HG02852 (cell line): ENCODE measurements at regions not wholly inside any gene's neighbourhood (a gene's known extent, or its start where the extent isn't known, plus 50 kb on each side); places are given as distances from the start of the nearest gene placed in this dataset.
"Not testable (repeated sequence)": the region's sequence is repeated elsewhere in the genome, so short reads cannot be mapped to it uniquely, and the experiment has no call there.

Experiments
- ATAC-seq: cut with Tn5 transposase; IDR thresholded peaks from one replicate; pipeline ENCODE4 v1.9.1; 2021; ENCODE audit warnings: mild to moderate bottlenecking, moderate library complexity; ENCODE audit not compliant: unreplicated experiment

DNA sequence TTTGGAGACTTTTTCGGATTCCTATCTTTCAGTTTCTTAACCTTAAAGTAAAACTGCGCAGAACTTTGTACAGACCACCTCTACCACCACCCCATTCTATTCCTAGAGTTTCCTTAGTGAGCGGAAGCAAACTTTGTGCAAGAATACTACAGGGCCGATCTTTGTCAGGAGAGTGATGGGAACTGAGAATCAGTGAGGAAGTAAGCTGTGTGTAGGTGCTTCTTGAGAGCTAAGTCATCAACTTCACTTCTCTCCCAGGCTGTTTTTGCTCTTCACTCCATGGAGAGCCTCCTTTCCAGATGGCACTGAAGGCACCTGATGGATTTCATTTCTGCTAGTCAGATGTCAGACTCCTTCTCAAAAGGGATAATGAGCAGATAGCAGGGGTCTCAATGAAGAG lies 127.3 kb downstream of the SPATA31D1 start:
- ATAC-seq = no peak

DNA sequence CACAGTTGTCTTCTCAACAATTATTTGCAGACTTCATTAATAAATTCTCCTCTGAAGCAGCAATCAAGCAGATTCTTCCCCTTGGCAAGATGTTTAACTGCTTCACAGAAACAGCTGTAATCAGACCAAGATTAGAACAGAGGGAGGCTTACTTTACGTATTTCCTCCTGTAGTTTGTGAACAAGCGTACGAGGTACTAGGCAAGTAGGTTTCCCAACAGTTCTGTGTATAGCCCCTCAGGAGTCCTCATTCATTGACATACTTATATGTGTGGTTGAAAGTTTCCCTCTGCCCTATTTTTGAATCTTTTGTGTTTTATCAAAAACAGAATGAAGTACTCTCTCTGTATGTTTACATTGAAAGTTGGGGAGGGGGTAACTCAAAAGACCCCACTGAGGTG lies 128.0 kb downstream of the SPATA31D1 start:
- no peak for ATAC-seq

DNA sequence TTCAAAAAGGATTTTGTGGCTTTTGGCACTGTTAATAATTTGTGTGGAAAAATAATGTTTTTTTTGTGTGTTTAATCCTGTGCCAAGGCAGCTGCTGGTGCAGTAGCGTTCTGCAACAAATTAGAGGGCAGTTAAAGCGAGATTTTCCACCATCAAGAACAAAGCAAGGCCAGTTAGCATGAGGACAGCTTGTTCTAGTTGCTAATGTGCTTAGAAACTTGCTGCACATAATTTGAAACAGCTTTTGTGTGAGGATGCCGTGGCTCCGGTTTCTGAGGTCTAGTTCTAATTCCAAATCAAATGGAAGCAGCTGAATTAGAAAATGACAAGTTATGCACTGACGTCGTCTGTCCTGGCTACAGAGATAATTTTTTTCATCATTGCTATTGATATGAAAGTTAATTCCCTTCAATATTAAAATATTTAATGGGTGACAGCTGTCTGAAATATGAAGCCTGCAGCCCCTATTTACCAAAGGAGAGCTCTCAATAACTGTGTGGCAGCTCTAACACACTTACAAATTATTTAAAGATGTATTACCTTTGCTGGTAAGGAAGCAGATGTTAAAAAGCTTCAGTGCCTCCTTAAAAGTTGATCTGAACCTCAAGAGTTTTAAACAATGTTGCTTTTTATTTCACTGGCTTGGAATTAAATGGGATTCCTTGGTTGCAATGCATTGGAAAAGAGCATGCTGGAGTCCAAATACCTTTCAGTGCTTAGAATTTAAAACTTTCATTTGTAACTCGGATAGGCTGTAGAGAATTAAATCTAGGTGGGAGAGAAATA lies 128.6 kb downstream of the SPATA31D1 start:
- ATAC-seq = no peak

DNA sequence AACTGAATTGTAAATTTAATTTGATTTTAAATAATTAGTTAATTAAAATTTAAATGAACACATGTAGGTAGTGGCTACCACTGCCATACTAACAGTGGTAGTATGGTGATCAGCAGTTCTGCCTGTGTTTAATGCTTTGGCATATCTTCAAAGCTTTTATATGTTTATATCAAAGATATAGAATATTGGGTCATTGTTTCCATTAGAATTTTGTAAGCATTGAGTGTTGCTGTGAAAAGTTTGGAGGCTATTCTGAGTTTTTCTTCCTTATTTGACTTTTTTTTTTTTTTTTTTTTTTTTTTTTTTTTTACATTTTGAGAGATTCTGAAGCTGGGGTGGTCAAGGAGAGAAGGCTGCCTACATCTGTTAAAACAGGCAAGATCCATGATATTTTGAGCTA lies 134.2 kb downstream of the SPATA31D1 start:
- no peak for ATAC-seq

DNA sequence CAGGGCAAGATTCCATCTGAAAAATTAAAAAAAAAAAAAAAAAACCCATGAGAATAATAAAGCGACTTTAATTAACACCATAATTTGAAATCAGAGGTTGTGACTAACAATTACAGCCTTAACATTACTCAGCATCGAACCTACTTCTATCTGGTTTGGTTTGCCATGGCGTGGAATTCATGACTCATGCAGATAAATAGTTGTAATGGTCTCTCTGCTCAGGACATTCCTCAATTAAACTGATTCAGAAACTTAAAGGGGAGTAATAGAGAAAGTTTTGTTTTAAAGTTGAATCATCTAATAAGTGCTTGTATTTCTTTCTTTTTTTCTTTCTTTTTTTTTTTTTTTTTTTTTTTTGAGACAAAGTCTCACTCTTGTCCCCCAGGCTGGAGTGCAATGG lies 135.5 kb downstream of the SPATA31D1 start:
- ATAC-seq = no peak

DNA sequence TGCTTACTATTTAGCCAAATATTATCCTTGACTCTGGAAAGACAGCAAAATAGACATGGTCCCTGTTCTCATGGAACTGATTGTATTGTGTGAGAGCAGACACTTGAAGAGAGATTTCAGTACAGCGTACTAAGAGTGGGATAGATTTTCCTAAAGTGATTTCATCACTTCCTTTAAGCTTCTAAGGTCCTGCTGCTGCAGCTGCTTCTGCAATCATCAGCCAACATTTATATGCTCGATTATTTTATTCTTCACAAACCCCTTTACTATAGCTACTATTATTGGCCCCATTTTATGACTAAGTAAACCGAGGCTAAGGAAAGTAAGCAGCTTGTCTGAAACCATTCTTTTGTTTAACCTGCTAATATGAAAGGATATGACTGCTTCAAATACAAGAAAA lies 137.7 kb downstream of the SPATA31D1 start:
- ATAC-seq = no peak

DNA sequence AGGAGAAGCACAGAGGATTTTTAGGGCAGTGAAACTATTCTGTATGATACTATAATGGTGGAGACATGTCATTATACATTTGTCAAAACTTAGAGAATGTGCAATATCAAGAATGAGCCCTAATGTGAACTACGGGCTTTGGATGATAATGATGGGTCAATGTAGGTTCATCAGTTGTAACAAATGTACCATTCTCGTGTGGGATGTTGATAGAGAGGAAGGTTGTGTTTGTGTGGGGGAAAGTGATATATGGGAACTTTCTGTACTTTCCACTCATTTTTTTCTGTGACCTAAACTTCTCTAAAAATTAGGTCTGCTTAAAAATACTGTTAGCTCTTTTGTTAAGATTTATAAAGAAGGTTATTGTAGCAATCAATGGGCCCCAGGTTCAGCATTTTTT lies 138.9 kb downstream of the SPATA31D1 start:
- peak; percentile 23 for ATAC-seq

DNA sequence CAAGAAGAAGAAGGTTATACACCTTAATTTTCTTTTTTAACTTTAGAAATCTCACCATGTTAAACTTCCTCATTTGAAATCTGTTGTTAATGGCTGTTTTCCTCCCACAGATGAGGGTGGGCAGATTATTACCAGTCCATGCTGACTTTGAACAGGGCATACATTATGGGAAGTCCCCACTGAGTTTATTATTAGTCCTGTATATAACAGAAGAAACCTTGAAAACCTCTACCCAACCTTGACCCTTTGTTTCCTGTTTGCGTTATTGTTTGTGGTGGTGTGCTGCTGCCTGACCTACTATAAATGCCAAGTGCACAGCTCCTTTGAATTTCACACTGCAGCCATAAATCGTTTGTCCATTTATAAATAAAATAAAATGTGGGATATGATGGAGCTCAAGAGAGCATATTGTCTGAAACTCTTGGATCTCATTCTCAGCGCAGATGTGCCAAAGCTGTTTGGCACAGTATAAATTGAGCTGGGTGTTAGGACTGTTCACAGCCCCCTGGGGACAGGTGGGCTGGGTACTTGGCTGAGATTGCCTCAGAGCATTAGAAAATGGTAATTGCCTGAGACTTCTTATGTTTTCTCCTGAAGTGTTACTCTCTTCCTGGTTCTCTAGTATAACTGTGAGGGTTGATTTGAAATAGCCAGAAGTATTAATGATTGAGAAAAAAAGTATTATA lies 139.6 kb downstream of the SPATA31D1 start:
- ATAC-seq = peak; percentile 82

DNA sequence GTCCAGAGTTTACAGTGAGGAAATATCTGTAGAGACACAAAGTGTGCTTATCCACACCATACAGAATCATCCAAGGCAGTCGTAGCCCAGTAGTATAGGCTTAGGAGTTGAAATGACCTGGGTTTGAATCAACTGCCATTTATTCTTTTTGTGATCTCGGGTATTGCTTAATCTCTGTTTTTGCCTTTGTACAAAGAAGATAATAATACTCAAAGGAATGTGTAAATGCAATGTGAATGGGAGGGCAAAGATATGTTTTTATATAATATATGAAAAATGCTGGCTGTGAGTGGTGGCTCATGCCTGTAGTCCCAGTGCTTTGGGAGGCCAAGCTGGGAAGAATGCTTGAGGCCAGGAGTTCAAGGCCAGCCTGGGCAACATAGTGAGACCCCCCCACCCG lies 141.1 kb downstream of the SPATA31D1 start:
- no peak for ATAC-seq

DNA sequence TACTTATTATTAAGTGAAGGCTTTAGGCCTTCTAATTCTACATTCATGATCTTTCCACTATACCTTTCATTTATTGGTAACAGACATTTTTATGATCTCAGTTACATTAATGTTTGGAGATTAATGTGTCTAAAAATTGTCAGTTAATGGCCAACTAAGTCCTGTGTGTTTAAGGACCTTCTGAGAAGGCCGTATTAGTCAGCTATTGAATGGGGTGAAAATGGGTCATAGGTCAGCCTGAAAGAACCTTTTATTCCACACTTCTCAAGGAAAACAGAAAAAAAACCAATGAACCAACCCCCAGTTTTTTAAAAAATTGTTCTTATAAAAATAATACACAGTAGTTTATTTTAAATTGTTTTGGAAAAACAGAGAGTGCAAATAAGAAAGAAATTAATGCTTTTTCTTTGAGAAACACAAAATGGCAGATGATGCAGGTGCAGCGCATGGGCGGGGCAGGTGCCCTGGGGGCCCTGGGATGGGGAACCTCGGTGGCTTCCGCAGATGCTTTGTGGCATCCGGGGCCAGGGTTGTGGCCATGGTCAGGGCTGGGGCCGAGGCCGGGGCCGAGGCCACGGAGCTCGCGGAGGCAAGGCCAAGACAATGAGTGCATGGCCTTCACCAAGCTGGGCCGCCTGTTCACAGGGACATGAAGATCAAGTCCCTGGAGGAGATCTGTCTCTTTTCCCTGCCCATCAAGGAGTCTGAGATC lies 141.9 kb downstream of the SPATA31D1 start:
- no peak for ATAC-seq

DNA sequence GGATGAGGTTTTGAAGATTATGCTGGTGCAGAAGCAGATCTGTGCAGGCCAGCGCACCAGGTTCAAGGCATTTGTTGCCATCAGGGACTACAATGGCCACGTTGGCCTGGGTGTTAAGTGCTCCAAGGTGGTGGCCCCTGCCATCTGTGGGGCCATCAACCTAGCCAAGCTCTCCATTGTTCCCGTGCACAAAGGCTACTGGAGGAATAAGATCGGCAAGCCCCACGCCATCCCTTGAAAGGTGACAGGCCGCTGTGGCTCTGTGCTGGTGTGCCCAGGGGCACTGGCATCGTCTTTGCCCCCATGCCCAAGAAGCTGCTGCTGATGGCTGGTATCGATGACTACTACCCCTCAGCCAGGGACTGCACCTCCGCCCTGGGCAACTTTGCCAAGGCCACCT lies 142.5 kb downstream of the SPATA31D1 start:
- ATAC-seq = no peak

DNA sequence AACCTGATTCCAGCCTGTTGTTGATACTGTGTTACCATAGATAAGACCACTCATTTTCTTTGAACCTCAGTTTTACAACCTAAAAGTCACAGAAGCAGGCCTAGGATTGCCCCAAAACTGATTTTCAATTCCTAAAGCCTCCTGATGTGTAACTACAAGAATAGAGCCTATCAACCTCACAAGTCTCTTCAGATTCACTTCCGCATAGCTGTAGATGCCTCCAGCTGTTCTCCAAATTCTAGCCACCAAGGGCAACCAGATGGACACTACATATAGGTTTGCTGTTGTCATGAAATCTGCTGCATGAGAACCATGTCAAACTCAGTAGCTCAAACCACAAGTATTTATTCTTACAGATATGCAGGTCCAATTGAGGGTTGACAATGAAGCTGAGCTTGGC lies 143.5 kb downstream of the SPATA31D1 start:
- ATAC-seq = no peak

DNA sequence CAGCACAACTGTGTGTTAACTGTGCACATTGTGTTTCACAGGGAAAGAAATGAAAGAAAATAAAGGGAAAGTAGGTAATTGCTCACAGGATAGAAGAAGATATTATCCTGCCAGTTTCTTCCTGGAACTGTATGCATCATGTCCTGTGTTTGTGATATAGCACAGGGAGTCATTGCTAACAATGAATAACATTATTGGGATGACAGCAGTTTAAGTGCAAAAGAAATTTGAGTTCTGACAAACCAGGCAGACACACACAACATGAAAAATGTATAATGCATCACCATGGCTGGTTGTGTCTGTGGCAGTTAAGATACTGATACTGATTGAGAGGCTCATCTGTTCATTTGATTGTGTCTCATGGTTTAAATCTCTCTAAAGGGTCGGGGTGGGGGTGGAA lies 145.4 kb downstream of the SPATA31D1 start:
- ATAC-seq = no peak

DNA sequence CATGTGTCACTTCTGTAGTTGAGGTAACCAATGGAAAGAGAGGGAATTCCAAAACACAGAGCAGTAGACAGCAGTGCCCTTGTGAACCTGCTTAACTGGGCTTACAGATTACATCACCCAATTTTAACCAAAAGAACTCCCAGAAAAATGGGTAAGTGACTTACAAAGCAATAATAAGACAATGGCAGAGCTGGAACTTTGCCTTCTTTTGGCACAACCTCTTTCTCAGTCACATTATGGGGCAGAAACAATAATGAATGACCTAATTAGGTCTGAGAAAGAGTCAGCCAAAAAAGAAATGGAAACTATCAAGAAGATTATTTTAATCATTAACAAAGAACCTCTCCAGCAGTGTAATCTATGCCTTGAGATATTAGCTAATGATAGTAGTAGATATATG lies 146.5 kb downstream of the SPATA31D1 start:
- no peak for ATAC-seq

DNA sequence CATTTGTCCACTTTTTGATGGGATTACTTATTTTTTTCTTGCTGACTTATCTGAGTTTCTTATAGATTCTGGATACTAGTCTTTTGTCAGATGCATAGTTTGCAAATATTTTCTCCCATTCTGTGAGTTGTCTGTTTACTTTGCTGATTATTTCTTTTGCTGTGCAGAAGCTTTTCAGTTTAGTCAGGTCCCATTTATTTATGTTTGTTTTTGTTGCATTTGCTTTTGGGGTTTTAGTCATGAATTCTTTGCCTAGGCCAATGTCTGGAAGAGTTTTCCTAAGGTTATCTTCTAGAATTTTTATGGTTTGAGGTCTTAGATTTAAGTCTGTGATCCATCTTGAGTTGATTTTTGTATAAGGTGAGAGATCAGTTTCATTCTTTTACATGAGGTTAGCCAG lies 149.5 kb downstream of the SPATA31D1 start:
- ATAC-seq = not testable (repeated sequence)

DNA sequence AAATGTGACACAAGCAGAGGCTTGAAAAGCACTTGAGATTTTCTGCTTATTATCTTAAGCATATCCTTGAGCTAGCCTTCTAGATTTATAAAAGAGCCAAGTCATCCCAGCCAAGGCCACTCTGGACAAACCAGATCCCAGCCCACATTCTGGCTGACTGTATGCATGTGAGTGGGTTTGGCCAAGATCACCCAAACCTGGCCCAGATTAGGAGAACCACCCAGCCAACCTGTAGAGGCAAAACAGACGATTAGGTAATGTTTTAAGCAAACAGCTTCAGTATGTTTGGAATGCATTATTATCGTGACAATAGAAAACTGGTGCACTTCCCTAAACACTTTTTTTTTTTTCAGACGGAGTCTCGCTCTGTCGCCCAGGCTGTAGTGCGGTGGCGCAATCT lies 151.9 kb downstream of the SPATA31D1 start:
- no peak for ATAC-seq

DNA sequence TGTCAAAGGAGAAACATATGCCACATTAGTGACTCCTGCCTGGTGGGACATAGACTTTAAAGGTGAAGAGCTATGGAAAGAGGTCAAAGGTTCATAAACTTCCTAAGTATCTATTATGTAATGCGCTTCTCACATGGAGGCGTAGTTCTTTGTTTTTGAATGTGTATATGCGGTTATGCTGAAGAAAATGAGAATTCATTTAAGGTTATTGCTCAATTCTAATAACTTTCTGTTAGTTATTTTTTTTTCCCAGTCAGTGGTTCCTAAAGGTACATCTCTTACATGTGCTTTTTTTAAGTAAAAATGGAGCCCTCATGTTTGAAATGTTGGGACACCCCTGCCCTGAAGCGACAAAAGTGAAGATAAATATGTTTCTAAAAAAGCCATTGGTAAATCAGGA lies 156.2 kb downstream of the SPATA31D1 start:
- ATAC-seq = no peak

DNA sequence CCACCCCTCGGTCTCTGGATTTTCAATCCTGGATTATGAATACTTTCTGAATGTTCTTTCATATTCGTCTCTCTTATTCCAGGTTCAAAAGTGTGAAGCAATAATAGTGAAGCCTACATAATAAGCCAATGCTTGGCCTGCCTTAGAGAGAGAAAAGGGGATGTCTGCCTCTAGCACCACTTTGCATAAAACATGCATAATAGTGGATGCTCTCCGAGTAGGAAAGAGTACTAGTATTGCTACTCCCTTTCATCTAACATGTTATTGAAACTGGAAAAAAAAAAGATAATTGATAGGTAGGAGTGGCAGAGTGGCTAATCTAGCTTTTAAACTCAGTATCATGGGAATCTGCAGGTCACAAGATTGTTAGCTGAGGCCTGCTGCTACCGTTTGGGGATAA lies 158.1 kb downstream of the SPATA31D1 start:
- ATAC-seq = no peak

DNA sequence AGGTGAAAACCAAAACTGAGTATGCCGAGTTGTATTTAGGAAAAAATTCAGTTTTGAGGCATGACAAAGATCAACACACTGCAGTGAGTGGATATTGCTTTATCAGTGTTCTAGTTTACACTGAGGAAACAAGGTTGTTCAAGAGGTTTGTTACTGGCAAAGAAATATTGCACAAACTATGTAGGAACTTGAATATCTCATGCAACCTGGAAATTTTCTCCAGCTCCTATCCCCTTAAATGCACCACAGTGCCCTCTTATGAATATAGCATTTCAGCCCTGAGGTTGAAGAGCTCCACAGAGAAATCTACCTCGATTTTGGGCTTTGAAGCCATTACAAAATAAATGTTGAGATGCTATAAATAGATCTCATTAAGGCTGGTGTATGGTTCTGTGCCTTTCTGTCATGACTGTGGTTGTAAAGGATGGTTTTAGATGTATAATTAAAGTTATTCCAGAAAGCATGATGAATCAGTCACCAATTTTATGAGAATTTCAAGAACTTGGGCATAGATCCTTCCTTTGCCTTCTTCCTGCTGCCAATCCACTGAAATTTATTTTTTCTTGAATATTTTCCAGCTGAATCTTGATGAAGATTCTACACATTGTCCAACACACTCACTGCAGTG lies 159.3 kb downstream of the SPATA31D1 start:
- ATAC-seq = no peak

DNA sequence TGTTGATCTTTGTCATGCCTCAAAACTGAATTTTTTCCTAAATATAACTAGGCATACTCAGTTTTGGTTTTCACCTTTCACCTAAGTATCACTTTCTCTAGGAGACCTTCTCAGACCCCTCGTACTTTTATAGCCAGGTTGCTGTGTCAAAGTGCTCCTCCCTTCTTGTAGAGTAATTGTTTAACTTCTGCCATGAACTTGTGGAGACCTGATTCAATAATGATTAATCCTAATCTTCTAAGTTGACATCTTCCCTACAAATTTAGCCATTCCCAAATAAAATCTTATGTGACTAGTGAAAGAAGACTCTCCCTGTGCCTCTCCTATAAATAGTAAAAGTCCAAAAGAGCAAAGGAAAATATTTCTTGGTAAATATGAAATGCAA lies 159.8 kb downstream of the SPATA31D1 start:
- ATAC-seq = no peak

DNA sequence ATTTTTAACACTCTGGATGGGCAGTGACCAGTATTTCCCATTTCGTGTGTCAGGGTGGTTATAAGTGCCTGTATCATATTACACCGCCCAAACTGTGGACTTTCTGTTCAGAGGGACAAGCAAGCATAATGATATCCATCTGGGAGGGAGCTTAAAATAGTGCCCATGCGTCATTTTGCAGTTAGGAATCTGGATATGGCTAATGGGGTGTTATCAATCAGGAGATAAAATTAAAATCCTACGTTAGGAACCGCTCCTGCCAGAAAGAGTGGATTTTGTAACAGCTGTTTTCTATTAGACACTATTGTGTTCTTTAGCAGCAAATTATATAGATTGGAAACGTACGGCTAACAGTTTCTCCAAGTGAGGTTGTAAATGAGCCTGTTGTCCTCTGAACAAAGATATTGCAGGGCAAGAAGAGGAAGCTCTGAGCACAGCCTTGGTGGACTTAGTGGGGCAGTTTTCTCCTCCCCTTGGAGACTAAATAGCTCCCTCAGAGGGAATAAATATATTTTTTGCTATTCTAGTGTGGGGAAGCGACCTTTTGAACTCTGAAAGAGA lies 160.4 kb downstream of the SPATA31D1 start:
- ATAC-seq = no peak
